ENCODE measurements at regions not wholly inside any gene's neighbourhood (a gene's known extent, or its start where the extent isn't known, plus 50 kb on each side); places are given as distances from the start of the nearest gene placed in this dataset.

GRCh38 chr6:165722022-165722421 is 59.0 kb upstream of the PDE10A start:
- TF ChIP-seq POLR2AphosphoS5 (IDR thresholded peaks at IDR 0.05), result no peak
- TF ChIP-seq, protein P1, sequence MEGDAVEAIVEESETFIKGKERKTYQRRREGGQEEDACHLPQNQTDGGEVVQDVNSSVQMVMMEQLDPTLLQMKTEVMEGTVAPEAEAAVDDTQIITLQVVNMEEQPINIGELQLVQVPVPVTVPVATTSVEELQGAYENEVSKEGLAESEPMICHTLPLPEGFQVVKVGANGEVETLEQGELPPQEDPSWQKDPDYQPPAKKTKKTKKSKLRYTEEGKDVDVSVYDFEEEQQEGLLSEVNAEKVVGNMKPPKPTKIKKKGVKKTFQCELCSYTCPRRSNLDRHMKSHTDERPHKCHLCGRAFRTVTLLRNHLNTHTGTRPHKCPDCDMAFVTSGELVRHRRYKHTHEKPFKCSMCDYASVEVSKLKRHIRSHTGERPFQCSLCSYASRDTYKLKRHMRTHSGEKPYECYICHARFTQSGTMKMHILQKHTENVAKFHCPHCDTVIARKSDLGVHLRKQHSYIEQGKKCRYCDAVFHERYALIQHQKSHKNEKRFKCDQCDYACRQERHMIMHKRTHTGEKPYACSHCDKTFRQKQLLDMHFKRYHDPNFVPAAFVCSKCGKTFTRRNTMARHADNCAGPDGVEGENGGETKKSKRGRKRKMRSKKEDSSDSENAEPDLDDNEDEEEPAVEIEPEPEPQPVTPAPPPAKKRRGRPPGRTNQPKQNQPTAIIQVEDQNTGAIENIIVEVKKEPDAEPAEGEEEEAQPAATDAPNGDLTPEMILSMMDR (IDR thresholded peaks at IDR 0.05), result no peak
- no peak for TF ChIP-seq EP300 (IDR thresholded peaks at IDR 0.05)

Measured in esophagus muscularis mucosa (tissue), 4 donors.